HG03520 (cell line): ENCODE measurements at regions not wholly inside any gene's neighbourhood (a gene's known extent, or its start where the extent isn't known, plus 50 kb on each side); places are given as distances from the start of the nearest gene placed in this dataset.
"Not testable (repeated sequence)": the region's sequence is repeated elsewhere in the genome, so short reads cannot be mapped to it uniquely, and the experiment has no call there.

Experiments used
- ATAC-seq: cut with Tn5 transposase; IDR thresholded peaks from one replicate; pipeline ENCODE4 v1.9.1; 2021; ENCODE audit warnings: mild to moderate bottlenecking, moderate library complexity; ENCODE audit not compliant: unreplicated experiment

GRCh38 chr10:37067576-37067975 is 57.8 kb upstream of the ANKRD30A start:
- no peak for ATAC-seq

DNA sequence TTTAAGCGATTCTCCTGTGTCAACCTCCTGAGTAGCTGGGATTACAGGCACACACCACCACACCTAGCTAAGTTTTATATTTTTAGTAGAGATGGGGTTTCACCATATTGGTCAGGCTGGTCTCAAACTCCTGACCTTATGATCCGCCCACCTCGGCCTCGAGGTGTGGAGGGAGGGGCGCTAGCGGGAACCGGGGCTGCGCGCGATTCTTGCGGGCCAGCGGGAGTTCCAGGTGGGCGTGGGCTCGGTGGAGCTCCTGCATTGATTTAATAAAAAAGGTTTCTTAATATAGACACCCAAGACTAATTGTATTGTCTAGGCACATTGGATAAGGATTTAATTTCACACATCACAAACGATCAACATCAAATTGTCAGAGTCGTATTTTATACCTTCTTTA is 63.1 kb upstream of the ANKRD30A start:
- ATAC-seq, result not testable (repeated sequence)

DNA sequence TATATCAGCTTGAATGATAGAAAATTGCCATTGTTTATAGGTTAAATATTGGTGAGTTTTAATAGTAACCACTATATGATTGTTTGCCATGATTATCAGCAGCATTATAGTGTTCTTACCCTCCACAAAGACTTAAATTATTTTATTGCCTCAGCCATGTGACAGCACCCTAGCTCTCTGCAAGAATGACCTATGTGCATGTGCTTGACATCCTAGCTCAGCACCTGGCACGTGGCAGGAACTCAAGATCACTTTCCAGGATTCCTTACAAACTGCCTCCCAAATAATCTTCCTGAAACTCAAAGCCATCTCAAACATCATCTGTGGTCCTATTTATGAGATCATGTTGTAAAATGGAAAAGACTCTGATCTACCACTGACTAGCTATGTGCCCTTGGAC is 68.1 kb upstream of the ANKRD30A start:
- no peak for ATAC-seq

DNA sequence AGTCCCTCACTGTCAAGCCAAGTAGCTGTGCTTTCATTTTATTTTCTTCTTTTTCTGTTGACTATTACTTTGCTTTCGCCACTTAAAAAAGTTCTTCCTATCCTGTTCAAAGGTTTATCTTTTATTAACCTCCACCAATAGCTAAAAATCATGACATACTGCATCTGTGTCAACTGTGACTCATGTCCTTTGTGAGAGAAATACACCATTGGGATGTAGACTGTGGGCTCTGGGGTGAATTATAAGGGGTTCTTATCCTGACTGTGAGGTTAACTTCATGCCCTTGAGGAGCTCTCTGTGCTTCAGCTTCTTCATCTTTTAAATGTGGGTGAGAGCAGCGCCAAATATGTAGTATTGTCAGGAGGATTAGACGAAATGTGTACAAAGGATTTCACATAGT is 71.9 kb upstream of the ANKRD30A start:
- ATAC-seq, result no peak

DNA sequence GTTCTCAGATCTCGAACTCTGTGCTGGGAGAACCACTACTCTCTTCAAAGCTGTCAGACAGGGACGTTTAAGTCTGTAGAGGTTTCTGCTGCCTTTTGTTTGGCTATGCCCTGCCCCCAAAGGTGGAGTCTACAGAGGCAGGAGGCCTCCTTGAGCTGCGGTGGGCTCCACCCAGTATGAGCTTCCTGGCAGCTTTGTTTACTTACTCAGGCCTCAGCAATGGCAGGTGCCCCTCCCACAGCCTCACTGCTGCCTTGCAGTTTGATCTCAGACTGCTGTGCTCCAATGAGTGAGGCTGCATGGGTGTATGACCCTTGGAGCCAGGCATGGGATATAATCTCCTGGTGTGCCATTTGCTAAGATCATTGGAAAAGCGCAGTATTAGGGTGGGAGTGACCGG is 75.4 kb upstream of the ANKRD30A start:
- ATAC-seq, result not testable (repeated sequence)

DNA sequence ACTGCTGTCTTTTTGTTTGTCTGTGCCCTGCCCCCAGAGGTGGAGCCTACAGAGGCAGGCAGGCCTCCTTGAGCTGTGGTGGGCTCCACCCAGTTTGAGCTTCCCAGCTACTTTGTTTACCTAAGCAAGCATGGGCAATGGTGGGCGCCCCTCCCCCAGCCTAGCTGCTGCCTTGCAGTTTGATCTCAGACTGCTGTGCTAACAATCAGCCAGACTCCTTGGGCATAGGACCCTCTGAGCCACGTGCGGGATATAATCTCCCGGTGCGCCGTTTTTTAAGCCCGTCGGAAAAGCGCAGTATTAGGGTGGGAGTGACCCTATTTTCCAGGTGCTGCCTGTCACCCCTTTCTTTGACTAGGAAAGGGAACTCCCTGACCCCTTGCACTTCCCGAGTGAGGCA is 81.1 kb upstream of the ANKRD30A start:
- not testable (repeated sequence) for ATAC-seq

GRCh38 chr10:37035853-37036252 is 89.5 kb upstream of the ANKRD30A start:
- ATAC-seq, result no peak

DNA sequence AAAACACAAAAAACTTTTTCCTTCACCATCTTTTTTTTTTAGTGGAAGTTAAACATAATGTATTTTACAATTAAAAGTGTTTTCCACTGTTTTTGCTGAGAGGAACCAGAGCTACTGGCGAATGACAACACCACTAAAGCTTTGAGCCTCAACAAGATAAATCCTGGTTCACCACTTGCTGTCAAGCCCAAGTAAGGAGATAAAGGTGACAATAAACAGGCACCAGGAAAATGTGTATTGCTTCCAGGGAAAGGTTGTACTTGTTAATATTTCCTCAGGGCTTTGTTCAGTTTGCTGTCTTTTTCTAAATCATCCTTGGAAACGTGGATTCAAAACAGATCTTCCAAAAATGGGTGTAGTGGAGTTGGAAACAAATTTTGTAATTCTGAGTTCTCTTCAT is 109.9 kb upstream of the ANKRD30A start:
- ATAC-seq, result no peak

GRCh38 chr10:37010741-37011140 is 114.7 kb upstream of the ANKRD30A start:
- ATAC-seq, result no peak

DNA sequence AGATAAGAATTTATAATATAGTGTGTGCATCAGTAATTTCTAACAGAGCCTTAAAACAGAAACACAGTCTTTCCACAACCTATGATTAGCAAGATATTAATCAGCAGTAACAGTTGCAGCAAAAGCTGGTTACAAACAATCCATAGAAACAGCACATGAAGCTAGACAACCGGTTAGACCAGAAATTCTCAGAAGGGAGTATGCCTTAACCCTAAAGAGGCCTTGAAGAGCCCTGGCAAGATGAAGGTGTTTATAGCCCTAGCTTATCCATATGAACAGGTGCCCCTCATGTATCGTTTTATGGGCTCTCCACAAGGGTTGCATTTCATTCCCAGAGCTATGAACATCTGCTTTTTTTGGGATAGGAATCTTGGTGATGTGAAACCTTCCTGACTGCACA is 117.1 kb upstream of the ANKRD30A start:
- not testable (repeated sequence) for ATAC-seq

- ATAC-seq, result no peak
These were observed 122.3 kb upstream of the ANKRD30A start for GRCh38 chr10:37003126-37003525.

- ATAC-seq, result not testable (repeated sequence)
These were observed 129.6 kb upstream of the ANKRD30A start for GRCh38 chr10:36995806-36996205.

DNA sequence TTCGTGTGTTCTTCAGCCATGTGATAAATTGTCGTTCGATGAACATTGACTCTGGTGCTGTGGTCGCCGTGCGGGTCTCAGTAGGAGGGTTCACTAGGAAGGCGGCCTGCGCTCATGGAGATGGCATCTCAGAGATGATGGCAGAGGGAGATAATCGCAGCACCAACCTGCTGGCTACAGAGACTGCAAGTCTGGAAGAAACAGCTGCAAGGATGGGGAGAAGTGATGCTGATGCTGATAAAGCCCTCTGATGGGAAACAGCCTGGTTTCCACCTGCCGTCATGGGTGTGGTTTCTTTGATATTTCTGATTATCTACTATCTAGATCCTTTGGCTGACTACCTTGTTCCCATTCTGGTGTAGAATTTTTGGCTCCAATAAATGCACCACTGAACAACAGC is 130.5 kb upstream of the ANKRD30A start:
- ATAC-seq, result no peak

GRCh38 chr10:36989233-36989632 is 136.2 kb upstream of the ANKRD30A start:
- no peak for ATAC-seq

DNA sequence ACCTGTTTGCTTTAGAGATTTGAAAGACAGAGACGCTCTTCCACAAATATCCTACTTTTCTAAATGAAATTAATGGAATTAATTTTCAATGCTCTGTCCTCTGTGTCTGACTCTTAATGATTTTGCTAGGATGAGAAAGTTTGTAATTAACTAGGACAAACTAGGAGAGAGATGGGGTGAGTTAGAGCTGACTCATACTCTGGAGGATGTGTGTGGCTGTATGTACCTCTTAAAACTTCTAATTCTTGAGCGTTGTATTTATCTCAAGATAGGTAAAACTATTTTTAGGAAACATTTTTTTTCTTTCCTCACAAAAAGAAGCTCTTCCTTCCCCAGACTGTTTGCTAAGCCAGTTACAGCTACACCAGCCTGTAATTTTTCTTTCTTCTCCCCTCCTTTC is 178.8 kb upstream of the ANKRD30A start:
- ATAC-seq, result no peak

DNA sequence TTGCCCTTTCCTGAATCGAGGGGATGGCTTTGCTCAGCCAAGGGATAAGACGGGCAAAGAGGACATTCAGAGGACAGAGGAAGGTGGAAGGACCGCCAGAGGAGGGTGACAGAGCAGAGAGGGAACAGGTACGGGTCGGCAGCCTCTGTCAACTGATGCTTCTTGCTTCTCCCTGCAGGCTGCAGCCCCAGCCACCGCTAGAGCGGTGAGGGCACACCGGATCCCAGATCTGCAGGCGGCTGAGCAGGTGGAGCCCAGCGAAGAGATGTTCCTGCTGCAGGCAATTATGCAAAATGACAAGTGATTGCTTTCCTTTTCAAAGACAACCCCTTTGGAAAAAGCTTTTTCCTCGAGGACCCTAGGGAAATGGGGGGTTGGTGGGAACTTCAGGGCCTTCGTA is 181.9 kb upstream of the ANKRD30A start:
- no peak for ATAC-seq

DNA sequence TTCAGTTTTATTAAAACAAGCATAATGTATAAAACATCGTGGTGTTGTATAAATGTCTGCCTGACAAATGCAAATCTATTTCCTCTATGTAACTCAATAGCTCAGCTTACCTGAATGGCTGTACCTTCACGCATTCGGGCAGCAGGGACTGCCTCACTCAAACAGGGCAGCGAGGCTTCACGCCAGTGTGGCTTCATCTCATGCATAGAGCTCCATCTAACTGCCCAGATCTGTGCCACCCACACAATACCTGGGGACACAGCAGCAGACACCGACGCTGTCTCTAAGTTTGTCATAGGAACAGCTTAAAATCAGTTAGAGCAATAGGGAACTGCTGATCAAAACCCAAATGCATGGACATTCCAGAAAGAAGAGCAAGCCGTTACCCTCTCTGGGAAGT is 182.8 kb upstream of the ANKRD30A start:
- no peak for ATAC-seq

DNA sequence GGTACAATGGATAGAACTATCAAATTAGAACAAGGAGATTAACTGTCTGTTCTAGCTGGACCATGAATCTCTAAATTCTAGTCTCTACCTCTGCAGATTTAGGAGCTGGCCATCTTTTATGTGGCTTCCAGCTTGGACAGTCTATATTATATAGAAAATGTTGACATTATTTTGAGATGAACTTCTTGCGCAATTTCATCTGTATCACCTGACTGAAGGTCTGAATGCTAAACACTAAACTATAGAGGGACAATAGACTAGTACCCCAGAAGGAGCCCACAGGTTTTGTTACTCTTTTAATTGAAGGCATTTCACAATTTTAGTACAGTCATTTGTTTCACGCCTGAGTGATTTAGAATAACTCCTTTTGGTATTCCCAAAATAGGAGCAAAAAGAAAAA is 222.4 kb upstream of the ANKRD30A start:
- ATAC-seq, result no peak

GRCh38 chr10:36899652-36900051 is 225.7 kb upstream of the ANKRD30A start:
- no peak for ATAC-seq

DNA sequence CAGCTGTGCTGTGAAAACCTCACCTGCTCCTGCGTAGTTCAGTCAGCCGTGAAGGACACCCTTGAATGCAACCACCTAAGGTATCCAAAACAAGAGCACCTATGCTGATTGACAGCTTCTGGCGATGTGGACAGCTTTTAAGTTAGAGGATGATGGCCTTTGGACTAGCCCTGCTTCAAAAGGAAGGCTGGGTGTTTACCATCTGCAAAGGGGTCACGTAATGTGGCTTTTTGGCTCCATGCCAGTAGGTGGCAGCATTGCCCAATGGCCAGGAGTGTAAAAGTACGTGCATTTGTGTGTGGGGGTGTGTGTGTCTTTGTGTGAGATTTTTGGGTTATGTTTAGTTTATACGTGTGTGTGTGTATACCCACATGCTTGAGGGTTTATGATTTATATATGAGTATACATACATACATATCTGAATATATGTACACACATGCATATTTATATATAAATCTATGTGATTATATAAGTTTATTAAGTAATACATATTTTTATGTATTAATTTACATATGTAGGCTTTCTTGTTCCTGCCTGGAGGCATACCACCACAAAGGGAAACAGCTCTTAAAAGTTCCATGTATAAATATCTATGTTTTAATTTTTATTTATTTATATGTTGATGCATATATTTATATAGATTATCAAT is 236.3 kb upstream of the ANKRD30A start:
- peak; percentile 65 for ATAC-seq

DNA sequence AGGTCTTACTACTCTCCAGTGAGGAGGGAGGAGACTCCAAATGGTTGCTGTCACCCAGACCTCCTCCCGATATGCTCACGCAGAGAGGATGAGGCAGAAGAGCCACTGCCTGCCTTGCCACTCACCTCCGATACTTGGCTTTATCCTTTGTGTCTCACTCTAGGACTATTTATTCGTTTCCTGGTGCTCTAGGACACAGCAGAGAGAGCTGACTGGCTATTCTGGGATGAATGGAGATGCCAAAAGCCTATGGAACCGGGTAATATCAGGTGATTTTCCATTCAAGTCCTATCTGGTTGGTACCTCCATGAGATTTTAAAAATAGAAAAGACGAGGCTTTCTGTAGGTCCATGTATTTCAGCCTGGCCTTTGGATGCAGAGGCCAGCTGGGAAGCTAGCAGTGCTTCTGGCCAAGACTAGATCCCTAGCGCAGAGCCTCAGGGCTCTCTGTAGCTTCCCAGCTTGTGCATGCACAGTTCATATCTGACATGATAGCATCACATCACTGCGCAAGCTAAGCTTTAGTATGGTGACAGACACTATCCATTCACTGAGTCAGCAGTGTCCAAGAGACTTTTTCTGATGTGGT is 239.0 kb upstream of the ANKRD30A start:
- ATAC-seq, result no peak

- no peak for ATAC-seq
These were observed 239.7 kb upstream of the ANKRD30A start for GRCh38 chr10:36885746-36886145.

GRCh38 chr10:36882781-36883180 is 242.6 kb upstream of the ANKRD30A start:
- no peak for ATAC-seq
